ENCODE measurements at regions not wholly inside any gene's neighbourhood (a gene's known extent, or its start where the extent isn't known, plus 50 kb on each side); places are given as distances from the start of the nearest gene placed in this dataset.

DNA sequence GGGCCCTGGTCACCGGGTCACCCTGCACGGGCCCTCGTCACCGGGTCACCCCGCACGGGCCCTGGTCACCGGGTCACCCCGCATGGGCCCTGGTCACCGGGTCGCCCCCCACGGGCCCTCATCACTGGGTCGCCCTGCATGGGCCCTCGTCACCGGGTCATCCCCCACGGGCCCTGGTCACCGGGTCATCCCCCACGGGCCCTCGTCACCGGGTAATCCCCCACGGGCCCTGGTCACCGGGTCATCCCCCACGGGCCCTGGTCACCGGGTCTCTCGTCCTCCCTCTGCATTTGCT is 77.6 kb downstream of the RIPK4 start:
- no peak for DNase-seq

DNA sequence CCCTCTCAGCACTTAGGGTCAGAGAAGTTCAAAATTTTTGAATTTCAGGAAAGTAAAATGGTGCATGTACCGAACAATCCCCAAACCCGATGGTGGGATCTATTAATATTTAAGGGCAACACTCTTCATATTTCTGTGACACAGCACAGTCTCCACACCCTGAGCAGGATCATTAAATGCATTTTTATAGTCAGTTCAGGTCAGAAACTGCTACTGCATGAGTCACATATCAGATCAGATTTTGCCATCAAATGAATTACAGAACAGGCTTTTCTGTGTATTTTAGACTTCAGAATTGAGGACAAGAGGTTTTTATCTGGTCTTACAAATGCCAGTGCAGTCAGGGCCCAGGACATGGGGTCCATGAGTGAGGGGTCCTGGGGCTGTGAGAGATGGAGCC is 79.2 kb downstream of the RIPK4 start:
- no peak for DNase-seq

DNA sequence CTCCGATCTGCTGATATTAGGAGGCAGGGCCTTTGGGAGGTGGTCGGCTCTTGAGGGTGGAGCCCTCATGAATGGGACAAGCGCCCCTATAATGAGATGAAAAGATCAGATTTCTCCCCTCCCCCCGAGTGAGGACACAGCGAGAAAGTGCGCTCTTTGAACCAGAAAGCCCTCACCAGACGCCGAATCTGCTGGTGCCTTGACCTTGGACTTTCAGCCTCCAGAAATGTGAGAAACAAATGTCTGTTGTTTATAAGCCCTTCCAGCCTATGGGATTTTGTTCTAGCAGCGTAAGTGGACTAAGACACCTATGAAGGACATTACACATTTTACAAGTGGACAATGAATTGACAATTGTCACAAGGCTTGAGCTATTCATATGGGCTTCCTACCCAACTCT is 80.2 kb downstream of the RIPK4 start:
- DNase-seq = no peak

DNA sequence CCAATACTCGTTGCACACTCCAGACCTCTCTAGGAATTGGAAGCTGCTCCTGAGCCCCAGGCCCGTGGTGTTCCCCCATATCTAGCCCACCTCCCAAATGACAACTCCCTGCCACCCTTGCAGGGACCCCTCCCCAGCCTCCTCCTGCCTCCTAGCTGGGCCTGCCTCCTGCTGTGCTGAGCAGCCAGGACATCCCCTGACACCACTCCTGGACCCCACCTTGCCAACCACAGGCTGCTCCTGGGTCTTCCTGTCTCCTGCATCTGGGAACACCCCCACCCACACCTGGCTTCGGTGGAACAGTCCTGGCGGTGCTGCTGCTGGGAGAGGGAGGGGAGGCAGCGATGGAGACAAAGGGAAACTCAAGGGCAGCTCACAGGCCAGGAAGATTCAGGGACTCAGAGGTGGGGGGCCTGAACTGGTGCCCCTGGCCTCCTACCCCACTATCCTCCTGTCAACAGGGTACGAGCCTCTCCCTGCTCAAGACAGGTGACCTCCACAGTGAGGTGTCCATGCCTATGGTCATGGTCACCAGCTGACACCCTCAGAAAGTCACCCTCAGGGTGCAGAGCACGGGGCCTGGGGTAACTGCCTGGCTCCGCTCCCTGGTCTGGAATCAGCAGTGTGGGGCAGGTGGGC is 81.2 kb downstream of the RIPK4 start:
- no peak for DNase-seq

DNA sequence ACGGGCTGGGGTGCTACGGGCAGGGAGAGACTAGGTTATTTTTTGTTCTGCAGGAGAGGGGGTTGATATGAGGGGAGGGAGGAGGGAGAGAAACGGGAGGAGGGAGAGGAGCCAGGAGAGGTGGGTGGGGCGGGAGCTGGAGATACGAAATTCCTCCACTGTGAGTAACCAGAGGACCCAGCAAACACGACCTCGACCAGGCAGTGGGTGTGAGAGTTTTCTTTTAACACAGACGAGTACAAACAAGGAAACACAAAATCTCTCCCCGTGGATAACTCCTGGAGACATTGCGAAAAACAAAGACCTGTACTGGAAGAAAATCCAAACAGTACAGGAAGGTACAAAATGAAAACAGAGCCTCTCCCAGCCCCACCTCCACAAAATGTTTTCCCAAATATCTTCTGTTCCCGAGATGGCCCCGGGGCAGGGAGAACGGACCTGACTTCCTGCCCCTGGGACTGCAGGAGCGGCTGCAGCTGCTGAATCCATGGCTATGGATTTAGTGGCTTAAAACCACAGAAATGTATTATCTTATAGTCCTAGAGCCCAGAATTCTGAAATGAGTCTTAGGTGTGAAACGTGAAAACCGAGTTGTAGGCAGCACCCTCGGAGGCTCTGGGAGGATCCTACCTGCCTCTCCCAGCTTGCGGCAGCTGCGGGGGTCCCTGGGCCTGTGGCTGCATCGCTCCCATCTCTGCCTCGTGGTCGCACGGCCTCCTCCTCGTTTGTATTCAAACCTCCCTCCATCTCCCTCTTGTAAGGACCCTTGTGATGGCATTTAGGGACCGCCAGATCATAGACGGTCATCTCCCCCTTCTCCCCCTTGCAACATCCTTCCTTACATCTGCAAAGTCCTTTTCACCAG is 82.2 kb downstream of the RIPK4 start:
- DNase-seq = no peak

DNA sequence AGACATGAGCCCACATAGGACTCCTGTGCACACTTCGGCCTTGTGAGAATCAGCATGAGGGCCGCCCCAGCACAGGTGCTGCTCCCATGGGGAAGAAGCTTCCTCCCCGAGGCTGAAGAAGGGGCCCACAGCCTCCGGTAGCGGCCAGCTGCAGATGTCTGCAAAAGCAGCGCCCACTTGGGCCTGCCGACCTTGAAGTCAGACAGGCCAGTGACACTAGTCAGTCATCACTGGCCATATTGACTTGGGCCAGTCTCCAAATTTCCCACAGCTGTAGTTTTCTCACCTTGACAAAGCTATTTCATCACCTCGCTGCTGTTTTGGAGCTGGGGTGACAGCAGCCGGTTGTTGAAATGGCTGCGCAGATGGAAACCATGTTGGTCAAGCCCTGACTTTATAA is 83.0 kb downstream of the RIPK4 start:
- DNase-seq = no peak

DNA sequence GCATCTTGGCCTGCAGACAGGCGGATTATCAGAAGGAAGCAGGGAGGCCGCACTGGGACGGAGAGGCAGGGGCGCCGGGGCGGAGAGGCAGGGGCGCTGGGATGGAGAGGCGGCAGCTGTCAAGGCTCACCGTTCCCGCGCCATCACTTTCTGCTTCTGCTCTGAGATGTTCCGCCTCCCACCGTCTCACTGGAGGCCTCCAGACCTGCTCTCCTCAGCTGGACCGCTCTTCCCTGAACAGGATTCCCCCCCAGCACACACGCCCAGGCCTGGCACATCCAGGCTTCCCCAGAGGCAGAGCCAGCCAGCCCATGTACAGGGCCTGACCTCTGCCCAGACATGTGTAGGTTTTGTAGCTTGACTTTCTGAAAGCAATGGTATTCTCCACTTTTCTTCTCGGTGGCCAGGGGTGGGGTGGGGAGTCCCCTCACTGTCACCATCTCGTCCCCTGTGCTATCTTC is 84.1 kb downstream of the RIPK4 start:
- no peak for DNase-seq

DNA sequence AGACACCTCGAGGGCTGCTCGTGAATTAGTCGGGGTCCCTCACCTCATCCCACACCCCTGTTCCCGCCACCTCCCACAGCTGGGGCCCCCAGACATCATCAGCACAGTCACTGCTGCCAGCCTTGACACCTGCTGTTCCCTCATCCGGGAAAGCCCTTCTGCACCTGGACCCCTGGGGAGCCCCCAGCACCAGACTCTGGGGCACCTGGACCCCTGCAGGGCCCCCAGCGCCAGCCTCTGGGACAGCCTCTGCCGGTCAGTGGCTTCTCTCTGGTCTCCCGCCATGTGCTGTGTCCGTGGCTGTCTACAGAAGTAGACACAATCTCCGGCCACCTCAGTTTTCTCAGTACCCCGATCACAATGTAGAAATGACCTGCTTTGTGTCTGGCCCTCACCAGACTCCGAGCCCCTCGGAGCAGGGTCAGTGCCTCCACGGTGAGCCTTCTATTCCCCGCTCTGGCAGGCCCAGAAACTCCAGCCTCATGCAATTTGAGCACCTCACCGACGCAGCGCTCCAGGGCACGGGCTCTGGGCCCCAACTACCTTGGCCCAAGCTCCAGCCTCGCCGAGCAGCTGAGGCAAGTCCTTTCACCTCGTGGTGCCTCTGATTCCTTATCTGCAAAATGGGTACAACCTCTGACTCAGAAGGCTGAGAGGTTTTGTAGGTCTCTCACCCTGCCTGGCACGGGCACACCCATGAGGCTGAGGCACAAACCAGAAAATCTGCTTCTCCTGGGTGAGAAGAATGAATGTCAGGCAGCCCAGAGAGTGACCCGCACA is 84.7 kb downstream of the RIPK4 start:
- no peak for DNase-seq

DNA sequence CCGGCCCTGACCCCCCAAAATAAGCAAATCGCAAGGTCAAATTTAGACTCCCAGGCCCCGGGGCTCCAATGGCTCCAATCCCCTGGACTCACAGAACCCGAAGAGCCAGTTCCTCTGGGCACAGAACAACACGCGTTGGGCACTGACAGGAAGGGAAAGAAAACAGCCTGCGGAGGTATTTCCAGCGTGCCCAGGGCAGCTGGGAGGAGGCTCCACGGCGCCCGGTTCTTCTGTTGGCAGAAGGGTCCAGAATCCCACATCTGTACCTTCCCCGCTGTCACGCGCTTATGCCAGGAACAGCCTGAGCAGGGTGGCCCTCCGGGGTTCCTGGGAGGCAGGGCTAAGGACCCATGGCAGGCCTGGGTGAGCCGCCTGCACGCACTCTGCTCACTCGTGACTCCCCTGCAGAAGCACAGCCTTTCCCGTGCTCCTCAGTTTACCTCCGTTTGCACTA is 85.5 kb downstream of the RIPK4 start:
- no peak for DNase-seq

DNA sequence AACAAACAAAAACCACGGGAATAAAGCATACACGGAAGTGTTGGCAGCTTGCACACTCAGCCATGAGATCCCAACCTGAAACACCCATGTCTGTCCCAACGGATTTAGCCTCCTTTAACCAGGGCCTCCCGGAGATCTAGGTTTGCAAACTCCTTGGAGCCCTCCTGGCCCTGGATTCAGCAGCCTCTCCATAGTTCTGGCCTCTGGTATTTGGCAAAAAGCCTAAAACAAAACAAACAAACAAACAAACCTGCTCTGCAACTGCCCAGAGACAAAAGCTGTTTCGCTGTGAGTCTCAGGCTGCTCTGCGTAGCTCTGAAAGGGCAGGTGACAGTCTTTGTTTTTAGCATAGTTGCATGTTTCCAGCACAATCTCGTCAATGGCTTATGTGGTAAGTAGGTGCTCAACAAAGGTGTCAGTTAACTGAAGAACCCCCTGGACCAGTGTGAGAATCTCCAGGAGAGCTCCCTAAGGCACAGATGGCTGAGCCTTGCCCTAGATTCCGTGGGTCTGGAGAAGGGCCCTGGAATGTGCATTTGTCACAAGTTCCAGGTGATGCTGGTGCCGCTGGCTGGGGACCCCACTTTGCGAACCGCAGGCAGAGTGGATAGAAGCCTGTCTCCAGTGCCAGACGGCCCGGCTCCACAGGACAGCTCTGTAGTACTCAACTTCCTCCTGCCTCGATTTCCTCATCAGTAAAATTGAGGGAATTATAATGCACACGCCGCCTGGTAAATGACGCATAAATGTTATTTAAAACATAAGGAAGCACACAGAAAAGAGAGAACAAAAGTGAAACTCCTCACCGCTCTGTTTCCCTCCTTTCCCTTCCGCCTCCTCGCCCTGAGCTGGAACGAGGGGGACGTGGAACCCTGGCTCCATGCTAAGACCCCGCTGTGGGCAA is 86.2 kb downstream of the RIPK4 start:
- no peak for DNase-seq

DNA sequence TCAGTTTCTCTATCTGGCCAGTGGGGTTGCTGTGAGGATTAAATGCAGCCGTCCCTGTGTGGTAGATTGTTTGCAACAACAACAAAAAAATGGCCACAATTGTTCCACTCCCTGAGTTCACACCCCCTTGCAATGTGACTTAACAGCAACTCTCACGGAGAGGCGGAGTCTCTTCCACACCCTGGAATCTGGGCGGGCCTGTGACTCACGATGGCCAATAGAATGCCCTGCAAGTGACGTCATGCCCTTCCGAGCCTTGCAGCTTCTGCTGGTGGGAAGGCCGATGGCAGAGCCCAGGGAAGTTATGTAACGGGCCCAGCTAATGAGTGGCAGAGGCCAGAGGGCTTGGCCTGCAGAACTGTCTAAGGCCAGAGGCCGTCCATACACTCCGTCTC is 87.9 kb downstream of the RIPK4 start:
- DNase-seq = no peak

DNA sequence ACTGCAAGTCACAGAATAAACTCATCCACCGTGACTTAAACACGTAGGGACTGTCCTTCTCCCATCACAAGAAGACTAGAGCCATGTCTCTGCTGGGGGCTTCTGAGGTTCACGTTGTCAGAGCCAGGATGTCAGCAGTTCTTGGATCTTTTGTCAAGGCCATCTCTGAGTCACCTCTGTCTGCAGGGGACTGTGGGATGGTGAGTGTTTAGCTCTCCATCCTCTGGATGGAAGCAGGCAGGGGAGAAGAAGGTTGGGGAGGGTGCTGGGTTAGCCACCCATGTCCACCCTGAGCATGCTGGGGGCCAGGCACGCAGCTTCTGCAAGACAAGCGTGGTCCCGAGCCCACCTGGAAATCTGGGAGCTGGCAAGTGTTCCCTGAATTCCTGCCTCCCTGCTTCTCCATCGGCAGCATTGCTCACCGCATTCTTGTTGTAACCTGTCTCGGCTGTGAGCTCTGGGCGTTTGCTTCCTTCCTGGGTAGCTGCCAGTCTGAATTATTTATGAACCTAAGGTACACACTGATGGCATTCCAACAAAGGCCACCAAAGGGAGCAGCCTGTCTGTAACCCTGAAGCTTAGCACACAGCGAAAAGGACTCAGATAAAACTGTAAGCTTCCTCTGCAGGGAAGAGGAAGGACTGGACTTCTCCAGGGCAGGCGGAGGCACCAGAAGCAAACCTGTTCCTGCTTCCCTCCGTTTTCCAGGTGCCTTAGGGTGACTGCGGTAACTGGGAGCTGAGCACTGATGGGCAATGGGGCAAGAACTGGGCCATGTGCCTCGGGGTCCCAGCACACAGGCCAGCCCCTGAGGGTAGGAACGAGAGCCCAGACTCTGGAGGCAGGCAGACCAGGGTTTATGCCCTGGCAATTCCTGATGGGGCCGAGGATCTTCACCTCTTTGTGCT is 88.6 kb downstream of the RIPK4 start:
- no peak for DNase-seq

DNA sequence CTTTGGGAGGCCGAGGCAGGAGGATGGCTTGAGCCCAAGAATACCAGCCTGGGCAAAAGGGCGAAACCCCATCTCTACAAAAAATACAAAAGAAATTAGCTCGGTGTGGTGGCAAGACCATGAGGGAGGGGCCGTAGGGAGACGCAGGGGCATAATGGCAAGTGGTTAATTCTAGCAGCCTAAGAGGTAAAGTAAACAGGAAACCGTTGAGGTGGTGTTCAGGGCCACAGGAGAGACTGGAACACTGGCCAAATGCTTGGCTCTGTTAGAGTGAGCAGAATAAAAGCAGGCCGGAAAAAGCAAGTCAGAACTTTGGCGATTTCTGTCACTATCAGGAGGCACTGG is 89.2 kb downstream of the RIPK4 start:
- DNase-seq = no peak

DNA sequence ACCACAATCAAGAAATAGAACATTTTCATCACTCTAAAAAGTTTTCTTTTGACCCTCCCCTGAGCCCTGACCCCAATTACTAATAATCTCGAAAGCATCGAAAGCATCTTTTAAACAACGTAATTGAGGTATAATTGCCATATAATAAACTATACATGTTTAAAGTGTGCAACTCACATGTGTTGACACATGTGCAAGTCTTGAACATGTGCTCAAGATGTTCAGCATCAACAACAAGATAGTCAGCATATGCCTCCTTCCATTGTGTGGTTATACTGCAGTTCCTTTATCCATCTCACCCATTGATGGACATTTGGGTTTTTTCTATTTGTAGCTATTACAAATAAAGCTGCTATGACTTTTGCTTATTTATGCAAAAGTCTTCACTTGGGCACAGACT is 90.7 kb downstream of the RIPK4 start:
- DNase-seq = no peak

DNA sequence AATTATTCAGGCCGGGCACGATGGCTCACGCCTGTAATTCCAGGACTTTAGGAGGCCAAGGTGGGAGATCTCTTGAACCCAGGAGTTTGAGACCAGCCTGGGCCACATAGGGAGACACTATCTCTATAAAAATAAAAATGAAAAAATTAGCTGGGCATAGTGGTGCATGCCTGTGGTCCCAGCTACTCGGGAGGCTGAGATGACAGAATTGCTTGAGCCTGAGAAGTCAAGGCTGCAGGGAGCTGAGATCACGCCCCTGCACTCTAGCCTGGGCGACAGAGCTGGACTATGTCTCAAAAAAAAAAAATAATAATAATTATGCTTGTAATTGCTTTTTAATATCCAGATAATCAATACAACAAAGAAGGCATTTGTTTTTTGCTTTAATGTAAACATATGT is 91.3 kb downstream of the RIPK4 start:
- DNase-seq = no peak

DNA sequence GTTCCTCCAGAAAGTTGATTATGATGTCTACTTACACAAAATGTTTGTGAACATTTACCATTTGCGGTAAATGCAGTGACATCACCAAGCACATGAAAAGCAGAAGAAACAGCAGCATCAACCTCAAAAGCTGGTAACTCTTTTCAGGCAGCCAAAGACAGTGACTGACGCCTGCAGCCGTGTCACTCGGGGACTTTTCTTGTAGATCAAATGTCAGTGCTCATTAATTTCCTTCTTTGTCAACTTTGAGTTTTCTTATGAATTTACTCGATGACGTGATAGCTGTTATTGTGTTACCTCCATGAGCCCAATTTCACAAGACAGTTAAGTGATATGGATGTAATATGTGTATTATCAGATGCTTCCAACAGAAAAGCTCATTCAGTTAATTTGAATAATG is 92.5 kb downstream of the RIPK4 start:
- no peak for DNase-seq

DNA sequence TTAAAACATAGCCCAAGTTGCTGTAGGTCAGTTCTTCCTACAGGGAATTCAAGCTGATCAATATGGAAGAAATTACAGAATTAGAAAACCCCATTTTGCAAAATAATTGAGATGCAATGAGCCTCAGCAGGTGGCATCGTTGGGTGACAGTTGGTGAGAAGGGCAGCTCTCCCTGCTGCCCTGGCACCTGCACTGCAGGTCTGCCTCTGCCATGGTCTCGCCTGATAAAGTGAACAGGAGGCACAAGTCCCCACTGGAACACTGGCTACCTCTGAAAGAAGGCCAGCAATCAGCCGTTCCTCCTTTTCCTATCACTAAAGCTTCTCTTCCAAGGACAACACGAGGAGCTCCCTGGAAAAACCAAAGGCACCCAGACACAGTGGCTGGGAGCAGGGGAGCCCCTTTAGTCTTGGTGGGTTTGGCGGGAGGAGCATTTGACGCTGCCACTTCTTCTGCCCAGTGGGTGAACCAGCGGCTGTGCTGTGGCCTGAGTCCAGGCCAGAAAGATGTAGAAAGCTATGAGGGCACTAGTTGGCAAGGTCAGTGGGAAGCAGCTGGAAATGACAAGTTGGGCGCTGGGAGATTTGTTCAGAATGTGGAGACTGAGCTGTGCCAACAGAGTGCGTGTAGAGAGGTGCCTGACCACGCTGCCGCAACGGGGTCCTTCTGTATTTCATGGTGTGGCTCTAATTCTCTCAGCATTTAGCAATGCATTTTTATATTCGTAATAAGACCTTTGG is 93.1 kb downstream of the RIPK4 start:
- no peak for DNase-seq

DNA sequence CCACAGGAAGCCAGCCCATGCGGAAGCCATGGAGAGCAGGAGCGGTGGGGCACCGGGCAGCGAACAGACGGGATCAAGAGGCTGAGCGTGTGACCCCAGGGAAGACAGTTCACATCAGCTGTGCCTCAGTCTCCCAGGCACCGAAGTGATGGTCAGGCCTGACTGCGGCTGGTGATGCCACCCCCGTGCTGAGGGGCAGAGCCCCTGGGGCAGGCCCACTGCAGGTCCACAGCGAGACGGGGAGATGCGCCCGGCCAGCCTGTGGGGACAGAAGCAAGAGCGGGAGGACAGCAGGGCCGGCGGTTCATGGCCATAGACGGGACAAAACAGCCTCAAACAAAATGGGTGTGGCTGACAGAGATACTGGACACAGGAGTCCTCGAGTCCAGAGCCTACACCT is 93.8 kb downstream of the RIPK4 start:
- no peak for DNase-seq

DNA sequence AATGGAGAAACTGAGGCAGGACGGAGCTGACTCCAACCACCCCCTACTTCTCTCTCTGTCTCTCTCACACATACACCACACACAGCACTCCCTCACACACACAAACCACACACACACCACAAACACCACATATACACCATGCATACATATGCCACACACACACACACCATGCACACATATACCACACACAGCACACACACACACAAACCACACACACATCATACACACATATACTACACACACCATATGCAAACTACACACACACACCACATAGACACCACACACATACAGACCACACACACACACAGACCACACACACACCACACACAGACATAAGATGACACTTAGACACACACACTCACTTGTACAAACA is 94.3 kb downstream of the RIPK4 start:
- no peak for DNase-seq

DNA sequence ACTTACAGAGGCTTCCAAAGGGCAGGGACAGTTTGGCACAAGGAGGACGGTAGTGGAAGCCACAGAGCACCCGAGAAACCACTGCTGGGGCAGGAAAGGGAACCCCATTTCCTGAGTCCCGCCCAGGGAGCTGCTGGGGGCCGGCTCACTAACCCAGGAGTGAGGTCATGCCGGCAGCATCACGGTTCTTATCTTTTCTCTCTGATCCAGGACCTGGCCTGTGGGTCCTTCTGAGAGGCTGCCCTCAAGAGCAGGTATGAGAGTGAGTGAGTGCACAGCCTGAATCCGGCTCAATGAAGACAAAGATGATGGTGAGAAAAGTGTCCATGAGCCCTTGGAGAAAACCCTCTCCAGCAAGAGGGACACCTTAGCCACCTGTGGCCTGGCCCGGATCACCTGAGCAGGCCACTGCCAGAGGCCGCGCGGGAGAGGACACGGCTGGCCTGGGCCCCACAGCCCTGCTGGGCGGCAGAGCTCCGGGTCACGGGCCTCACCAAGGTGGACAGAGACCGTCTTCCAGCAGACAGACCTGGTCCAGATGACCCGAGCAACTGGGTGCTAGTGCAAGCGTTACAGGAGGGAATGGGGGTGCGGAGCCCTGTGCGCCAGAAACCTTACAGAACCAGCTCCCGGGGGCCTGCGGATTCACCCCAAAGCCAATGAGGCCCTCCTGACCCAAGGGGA is 94.9 kb downstream of the RIPK4 start:
- no peak for DNase-seq
